ENCODE measurements at regions not wholly inside any gene's neighbourhood (a gene's known extent, or its start where the extent isn't known, plus 50 kb on each side); places are given as distances from the start of the nearest gene placed in this dataset.
"Not testable (repeated sequence)": the region's sequence is repeated elsewhere in the genome, so short reads cannot be mapped to it uniquely, and the experiment has no call there.

DNA sequence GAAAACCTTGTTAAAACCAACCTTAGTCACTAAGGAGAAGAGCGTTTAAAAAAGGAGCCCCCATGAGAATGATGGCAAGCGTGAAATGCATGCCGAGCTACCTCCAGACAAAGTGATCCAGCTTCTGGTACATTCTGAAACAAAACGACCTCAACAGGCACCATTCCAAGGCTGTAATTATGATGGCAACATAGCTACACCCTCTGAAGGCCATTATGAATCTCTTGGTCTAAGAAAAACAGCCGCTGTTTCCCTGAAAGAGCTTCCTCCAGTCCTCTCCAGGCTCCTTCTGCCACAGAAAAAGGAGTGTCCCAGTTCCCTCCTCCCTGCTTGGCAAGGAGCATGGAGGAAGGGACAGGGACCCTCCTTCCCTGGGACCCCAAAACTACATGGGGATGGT lies 50.0 kb upstream of the ABLIM1 start:
- intact Hi-C loops (cut with DNase I) = no loop called here
- DNase-seq = no peak

DNA sequence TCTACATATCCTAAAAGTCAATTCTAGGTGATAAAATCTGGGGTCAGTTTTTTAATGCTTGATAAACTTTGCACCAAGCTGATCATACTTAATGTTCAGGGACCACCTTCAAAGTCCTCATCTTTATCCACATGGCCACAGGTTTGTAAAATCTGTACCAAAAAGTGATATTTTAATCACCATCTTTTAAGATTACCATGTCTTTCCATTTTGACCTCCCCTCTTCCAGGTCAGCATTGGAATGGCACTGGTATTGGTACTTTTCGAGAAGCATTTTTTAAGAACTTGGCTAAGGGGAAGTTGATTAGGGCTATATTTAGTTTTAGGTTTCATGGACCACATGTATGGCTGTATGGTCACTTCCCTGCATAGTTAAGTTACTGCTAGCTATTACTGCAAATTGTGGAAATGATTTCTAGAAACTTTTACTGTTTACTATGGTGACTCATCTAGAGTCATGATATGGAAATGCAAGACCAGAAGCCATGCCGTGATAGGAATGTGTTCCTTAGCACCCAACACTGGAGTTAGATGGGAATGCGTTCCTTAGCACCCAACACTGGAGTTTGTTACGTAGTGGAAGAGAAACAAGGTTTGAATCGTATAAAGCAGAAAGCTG lies 50.8 kb upstream of the ABLIM1 start:
- intact Hi-C loops (cut with DNase I) = no loop called here

DNA sequence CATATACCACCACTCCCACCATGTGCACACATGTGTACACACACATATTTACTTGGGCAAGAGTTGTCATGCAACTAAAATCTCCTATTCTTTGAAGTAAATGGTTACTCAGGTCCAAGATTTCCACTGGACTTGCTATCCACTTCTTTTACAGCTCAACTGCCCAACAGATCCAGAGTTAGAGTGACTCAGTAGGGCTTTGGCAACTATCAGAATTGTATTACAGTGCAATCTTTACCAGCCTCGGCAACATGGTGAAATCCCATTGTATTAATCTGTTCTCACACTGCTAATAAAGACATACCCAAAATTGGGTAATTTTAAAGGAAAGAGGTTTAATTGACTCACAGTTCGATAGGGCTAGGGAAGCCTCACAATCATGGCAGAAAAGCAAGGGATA lies 51.9 kb upstream of the ABLIM1 start:
- DNase-seq = no peak
- intact Hi-C loops (cut with DNase I) = no loop called here

More for the DNA sequence above, 50.8 kb upstream of the ABLIM1 start:
- DNase-seq = no peak

DNA sequence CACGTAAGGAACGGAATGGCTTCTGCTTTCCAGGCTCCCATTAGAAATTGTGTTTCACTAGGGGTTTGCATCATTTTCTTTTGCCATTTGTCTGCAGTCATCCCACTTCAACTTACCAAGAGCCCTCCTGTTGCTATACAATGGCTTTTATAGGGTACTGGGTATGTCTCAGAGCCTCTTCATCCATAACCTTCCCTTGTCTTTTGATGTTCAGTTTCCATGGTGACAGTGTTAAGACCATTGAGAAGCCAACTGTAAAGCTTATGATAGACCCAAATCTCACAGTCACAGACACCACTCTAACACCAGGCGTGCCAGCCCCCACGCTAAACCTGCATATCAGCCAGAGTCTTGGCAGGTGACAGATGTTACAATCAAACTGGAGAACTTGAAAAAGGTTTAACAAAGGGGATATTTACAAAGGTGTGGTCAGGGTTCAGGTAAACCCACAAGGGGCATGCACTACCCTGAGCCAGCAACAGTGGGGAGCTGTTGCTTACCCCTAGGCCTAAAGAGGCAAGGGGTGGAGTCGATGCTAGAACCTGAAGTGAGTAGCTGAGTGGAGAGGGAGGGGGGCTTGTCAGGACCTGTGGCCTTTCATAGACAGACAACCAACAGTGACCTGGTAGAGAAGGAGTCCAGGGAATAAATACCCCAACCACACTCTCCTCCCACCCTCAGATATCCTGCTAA lies 53.2 kb upstream of the ABLIM1 start:
- intact Hi-C loops (cut with DNase I) = no loop called here
- no peak for DNase-seq

DNA sequence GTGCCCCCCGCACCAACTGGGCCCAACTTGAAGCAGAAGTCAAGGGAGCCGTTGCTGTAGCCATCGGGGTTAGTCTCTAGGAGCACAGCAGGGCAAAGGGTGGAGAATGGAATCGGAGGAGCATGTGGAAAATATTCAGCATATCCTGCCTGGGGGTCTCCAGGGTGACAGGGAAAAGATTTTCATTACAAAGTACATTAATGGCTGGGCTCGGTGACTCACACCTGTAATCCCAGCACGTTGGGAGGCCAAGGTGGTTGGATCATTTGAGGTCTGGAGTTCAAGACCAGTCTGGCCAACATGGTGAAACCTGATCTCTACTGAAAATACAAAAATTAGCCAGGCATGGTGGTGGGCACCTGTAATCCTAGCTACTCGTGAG lies 53.8 kb upstream of the ABLIM1 start:
- no peak for DNase-seq
- intact Hi-C loops (cut with DNase I) = no loop called here

DNA sequence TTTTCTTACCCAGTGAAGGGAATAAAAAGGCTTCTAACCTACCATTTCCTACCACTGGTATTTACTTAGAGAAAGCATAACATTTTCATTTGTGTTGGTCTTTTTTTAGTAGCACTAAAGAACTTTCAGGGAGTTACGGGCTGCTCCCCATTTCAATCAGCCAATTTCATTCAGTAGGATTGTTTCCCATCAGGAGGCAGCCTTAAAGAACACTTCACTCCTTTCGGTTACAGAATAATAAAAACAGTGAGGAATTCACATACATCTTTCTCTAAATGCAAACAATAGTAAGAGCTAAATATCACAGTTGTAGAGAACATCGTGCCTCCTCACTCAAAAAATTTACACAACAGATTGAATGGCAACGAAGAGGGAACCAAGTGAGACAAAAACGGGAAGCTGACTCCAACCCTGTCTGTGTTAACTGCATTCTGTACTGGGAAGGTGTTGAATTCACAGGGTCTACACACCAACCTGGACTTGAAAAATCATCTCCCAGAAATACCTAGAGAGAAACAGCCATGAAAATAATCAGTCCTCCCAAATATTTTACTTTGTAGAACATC lies 55.5 kb upstream of the ABLIM1 start:
- no peak for DNase-seq
- intact Hi-C loops (cut with DNase I) = no loop called here

DNA sequence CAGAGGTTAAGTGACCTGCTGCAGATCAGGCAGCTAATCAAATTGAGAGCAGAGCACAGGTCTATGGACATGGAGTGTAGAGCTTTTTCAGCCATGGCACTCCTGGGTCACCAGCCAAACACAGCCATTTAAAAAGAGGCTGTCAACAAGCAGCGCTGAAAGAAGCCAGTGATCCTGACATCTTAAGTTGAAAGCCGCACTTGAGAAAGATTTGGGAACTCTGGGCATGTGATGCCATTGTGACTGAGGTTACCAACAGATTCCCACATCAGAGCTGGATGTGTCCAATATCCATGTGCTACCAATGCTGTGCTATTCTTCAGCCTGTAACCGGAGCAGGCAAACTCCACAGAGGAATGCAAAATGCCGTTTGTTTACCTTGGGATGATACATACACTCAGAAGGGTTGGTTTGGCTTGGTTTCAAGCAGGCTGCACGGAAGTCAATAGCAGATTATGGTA lies 56.2 kb upstream of the ABLIM1 start:
- DNase-seq = peak in 19 of 42 donors; percentile 6 to 58 (median 36)
- intact Hi-C loops (cut with DNase I) = no loop called here

DNA sequence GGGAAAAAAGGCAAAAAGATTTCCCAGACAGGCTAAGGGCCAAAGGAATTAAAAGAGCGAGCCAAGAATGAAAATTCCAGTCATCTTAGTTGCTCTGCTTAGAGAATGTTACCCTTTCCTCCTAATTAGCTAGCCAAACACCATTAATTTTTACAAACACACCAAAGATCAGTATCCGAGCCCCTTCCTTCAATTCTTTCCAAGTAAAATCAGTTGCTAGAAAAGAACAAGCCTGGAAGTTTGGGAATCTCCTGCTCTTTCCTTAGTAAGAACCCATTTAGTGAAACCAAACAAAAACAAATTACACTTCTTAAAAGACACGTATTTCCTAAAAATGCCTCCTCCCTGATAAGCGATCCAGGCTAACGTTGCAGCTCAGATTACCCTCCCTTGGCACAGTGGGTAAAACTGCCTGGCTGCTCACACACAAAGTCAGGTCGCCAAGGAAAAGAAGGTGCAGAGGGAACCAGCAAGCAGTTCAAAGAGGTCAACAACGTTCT lies 57.1 kb upstream of the ABLIM1 start:
- DNase-seq = no peak
- intact Hi-C loops (cut with DNase I) = no loop called here

DNA sequence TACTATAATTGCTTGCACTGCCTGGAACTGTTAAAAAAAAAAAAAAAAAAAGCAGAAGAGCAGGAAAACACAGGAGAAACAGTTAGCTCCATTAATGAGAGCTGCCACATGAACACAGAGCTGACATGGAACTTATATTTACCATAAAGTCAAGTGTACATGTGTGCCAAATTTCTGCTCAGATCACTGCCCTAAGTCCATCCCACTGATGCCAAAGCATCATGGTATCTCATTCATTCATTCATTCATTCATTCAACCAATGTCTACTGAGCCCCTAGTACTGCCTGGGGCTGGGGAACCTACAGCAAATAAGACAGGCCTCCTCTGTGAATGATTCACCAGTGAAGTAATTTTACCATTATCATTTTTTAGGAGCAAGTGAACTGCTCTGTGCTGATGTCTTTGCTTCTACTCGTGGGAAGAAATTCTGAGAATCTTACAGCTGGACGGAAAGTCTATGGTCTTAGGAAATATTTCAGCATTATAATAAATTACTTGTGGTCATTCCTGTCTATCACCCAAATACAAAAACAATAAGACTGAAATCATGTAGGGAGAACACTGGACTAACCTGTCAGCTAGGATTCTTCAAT lies 58.8 kb upstream of the ABLIM1 start:
- intact Hi-C loops (cut with DNase I) = no loop called here
- no peak for DNase-seq

DNA sequence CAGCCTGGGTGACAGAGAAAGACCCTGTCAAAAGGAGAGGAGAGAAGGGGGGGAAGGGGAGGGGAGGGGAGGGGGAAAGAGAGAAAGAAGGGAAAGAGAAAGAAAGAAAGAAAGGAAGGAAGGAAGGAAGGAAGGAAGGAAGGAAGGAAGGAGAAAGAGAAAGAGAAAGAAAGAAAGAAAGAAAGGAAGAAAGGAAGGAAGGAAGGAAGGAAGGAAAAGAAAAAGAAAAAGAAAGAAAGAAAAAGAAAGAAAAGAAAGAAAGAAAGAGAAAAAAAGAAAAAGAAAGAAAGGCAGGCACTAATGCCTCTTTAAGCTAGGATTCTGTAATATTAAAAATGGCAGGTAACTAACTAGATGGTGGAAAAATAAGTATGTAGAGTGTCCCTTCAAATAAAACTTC lies 59.8 kb upstream of the ABLIM1 start:
- intact Hi-C loops (cut with DNase I); DNase-seq: not testable (repeated sequence)

DNA sequence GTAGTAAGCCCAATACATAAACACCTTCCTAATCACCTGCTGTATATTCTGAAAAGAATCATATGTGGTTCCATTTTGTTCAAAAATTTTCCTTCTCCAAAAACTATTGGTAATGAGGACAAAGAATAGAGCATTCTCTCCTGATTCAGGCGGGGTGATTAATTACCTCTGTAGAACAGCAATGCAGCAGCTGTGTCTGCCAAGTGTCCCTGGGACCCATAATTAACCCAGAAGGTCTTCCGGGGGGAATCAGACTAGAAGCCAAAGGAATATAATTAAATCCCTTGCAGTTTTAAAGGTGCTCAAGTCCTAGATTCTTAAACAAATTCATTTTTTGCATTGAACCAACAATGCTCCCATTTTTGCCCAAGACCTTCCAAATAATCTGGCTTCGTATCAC lies 60.3 kb upstream of the ABLIM1 start:
- DNase-seq = no peak
- intact Hi-C loops (cut with DNase I) = no loop called here

DNA sequence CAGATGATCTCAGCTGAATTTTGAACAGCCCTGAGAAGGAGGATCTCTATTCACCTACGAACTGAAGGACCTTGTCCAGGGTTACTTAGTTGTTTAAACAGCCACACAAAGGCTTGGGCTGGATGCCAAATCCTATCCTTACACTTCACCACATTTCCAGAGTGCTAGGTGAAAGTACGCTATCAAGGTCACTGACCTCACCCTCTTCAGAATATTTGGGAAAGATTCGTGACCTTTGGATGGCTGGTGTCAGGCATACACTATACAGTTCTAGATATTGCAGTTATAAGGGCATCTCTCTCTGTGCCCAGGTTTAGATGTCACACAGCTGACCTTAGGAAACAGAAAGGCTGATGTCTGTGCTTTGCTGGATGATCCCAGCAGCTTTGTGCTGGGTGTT lies 61.2 kb upstream of the ABLIM1 start:
- intact Hi-C loops (cut with DNase I) = no loop called here
- DNase-seq = no peak

DNA sequence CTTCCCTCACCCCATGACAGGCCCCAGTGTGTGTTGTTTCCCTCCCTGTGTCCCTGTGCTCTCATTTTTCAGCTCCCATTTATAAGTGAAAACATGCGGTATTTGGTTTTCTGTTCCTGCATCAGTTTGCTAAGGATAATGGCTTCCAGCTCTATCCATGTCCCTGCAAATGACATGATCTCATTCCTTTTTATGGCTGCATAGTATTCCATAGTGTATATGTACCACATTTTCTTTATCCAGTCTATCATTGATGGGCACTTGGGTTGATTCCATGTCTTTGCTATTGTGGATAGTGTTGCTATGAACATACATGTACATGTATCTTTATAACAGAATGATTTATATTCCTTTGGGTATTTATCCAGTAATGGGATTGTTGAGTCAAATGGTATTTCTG lies 61.9 kb upstream of the ABLIM1 start:
- intact Hi-C loops (cut with DNase I); DNase-seq: not testable (repeated sequence)

DNA sequence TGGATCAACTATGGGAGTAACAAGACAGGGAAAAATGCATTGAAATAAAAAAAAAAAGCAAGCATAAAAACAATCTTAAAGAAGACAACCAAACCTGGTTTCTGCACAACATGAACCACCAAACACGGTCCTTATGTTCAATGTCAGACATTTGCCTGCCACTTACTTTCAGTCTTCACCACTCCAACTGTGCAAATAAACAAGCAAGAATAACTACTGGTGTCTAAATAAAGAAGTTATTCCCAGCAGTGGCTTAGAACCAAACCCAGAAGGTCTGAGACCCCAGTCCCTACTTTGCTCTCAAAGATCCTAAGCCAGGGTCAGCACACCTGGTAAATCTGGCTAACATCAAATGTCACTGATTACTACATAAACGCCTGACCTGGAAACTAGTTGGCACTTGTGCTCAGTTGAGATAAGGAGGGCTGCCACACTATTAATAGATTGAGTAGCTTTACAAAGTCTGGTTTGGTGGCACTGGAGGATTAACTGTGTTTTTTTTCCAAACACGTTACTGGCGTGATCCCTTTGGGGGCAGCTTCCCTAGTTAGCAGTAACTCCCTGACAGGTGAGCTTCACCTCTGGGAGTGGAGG lies 62.7 kb upstream of the ABLIM1 start:
- no peak for DNase-seq
- intact Hi-C loops (cut with DNase I) = no loop called here

DNA sequence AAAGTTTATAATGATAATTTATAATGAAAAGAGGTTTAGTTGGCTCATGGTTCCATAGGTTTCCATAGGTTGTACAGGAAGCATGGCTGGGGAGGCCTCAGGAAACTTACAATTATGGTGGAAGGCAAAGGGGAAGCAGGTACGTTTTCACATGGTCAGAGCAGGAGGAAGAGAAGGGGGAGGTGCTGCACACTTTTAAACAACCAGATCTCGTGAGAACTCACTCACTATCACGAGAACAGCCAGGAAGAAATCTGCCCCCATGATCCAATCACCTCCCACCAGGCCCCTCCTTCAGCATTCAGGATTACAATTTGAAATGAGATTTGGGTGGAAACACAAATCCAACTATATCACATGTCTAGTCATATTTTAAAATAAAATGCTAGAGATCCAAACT lies 64.1 kb upstream of the ABLIM1 start:
- DNase-seq; intact Hi-C loops (cut with DNase I): not testable (repeated sequence)

DNA sequence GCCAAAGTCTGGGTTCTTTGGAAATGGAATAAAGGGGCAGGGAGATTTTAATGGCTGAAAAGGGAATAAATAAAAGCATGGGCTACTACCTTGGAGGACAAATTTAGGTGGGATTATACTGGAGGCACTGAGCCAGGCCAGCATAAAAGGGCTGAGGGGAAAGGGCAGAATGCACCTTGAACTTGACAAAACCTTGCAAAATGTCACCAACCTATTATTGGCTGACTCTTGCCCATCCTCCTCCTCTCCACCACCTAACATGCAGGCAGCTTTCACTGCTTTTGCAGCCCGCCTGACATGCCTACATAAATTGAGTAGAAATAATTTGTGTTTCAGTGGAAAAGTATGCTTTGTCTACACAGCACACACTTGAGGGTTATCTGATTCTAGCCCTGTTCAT lies 65.3 kb upstream of the ABLIM1 start:
- no peak for DNase-seq
- intact Hi-C loops (cut with DNase I) = no loop called here

DNA sequence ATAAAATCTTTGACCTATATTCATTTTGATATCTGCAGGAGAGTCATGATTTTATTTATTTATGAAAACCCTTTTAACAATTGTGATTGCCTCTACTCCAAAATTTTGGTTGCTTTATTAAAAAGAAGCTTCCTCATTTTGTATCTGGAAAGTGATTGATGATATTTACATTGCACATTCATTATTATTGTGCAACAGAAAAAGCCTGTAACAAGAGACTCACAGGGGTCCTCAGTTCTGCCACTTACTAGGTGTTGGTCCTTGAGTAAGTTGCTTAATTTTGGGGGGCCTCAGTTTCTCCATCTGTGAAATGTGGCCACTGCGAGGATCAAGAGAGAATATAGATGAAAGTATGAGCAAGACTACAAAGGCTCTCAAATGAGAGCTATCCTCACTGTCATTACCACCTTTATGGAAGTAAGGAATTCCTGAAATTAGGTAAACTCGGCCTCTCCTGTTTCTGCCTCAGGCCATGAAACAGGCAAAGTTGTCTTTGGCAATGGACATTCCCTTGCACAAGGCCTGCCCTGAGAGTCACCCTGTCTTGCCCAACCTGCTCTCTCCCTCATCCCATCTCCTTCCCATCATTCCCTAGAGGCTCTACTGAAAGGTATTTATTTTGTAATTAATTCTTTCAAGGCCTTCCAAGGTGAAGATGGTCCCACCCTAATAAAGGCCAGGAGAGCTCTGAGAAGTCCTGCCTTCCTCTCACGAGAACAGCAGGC lies 66.1 kb upstream of the ABLIM1 start:
- intact Hi-C loops (cut with DNase I) = no loop called here
- DNase-seq = no peak

DNA sequence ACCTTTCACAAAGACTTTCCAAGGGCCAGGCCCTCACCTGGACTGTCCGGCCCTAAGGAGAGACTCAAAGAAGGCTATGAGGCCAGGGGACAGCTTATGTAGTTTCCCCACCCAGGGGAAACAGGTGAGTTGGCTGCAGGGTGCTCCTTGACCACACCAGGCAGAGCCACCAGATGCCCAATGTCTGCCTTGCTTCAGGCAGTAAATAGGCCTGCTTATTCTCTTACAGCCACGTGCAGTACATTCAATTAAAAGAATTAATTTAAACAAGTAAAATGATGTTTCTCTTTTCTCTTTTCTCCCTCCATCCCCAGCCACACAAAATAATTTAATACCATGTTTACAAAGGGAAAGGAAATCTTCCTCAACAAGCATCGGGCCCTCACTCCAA lies 66.6 kb upstream of the ABLIM1 start:
- intact Hi-C loops (cut with DNase I) = no loop called here
- no peak for DNase-seq

DNA sequence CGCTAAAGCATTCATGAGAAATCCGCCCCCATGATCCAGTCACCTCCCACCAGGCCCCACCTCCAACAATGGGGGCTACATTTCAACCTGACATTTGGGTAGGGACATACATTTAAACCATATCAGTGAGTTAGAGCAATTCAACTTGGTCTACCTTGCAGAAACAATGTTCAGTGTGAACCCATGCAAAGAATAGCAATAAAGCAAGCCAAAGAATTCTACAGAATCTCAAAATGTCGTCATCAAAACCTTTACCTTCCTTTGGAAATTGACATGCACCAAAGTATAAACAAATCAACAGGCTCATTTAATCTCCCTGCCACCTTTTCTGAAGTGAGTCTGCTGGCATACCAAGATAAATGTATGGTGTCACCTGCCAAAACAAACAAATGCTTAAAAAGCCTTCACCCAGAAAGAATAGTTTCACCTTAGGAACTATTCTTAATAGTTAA lies 68.8 kb upstream of the ABLIM1 start:
- no peak for DNase-seq
- intact Hi-C loops (cut with DNase I) = no loop called here
